ENCODE measurements at regions not wholly inside any gene's neighbourhood (a gene's known extent, or its start where the extent isn't known, plus 50 kb on each side); places are given as distances from the start of the nearest gene placed in this dataset.

DNA sequence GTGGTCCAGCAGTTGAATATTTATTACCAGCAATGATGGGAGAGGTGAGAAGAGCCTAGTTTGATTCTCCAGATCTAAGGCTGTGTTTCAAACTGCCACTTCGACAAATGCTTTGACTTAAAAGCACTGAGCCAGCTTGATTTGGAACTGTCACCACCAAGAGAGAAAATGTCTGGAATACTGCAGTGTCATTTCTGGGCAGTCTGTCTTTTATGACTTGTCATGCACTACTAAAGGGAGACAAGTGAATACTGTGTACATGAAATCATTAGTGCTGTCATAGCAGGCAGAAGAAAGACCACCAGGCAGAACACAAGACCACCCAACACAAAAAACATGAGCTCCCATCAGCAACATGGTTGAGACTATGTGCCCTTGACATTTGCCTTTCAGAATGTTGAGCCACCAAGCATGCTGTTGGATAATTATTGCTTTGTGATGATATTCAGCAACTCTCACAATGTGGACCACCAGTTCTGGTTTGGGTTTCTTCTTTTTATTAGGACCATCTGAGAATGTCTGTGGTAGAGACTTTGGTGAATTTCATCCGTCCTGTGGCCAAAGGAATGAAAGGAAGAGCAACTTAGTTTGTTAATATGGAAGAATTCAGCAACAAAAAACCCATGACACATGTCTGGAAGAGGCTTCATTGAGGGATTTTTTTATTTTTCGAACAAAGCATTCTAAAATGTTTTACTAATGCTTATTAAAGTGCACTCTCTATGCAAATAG, 125.8 kb downstream of the NTMT2 start:
- TF ChIP-seq POLR2AphosphoS5 (IDR thresholded peaks at IDR 0.05; ENCODE audit: low read depth) (no peak), CTCF (conservative IDR thresholded peaks at IDR 0.05; ENCODE audit: low read depth in 2 of 2) (no peak), NANOG (IDR thresholded peaks at IDR 0.05; ENCODE audit: borderline replicate concordance) (no peak), EZH2 (IDR thresholded peaks at IDR 0.05; ENCODE audit: low read depth, unreplicated experiment) (no peak), ZNF331 (CRISPR knock-in tag; IDR thresholded peaks at IDR 0.05; ENCODE audit: low read depth) (no peak), CREB1 (CRISPR knock-in tag; IDR thresholded peaks at IDR 0.05; ENCODE audit: low read depth) (no peak), JUNB (IDR thresholded peaks at IDR 0.05; ENCODE audit: unreplicated experiment) (no peak), REST (IDR thresholded peaks at IDR 0.05; ENCODE audit: unreplicated experiment) (no peak), ZNF114 (CRISPR knock-in tag; IDR thresholded peaks at IDR 0.05) (no peak), EZH2phosphoT487 (IDR thresholded peaks at IDR 0.05; ENCODE audit: unreplicated experiment) (no peak)
- TF ChIP-seq, protein P1, sequence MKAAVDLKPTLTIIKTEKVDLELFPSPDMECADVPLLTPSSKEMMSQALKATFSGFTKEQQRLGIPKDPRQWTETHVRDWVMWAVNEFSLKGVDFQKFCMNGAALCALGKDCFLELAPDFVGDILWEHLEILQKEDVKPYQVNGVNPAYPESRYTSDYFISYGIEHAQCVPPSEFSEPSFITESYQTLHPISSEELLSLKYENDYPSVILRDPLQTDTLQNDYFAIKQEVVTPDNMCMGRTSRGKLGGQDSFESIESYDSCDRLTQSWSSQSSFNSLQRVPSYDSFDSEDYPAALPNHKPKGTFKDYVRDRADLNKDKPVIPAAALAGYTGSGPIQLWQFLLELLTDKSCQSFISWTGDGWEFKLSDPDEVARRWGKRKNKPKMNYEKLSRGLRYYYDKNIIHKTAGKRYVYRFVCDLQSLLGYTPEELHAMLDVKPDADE (IDR thresholded peaks at IDR 0.05), result no peak
